MV-4-11 (cell line): ENCODE measurements at regions not wholly inside any gene's neighbourhood (a gene's known extent, or its start where the extent isn't known, plus 50 kb on each side); places are given as distances from the start of the nearest gene placed in this dataset.
"Not testable (repeated sequence)": the region's sequence is repeated elsewhere in the genome, so short reads cannot be mapped to it uniquely, and the experiment has no call there.

ENCODE experiments used
- DNase-seq: peaks from one replicate; lab custom pipeline; 2025; lab: John Stamatoyannopoulos, UW

- DNase-seq, result no peak
Observed at GRCh38 chrX:140342410-140342809, 162.5 kb downstream of the SOX3 start.

- DNase-seq, result no peak
Observed at GRCh38 chrX:140337263-140337662, 167.6 kb downstream of the SOX3 start.

- peak; percentile 75 for DNase-seq
Observed at GRCh38 chrX:140318296-140318695, 186.6 kb downstream of the SOX3 start.

- DNase-seq, result no peak
Observed at GRCh38 chrX:140317462-140317861, 187.4 kb downstream of the SOX3 start.

GRCh38 chrX:140298960-140299825, 205.7 kb downstream of the SOX3 start:
- no peak for DNase-seq

- DNase-seq, result no peak
Observed at GRCh38 chrX:140297273-140297672, 207.6 kb downstream of the SOX3 start.

- no peak for DNase-seq
Observed at GRCh38 chrX:140292961-140293360, 211.9 kb downstream of the SOX3 start.

GRCh38 chrX:140292188-140292587, 212.7 kb downstream of the SOX3 start:
- DNase-seq, result no peak

- no peak for DNase-seq
Observed at GRCh38 chrX:140274811-140275525, 229.9 kb downstream of the SOX3 start.

GRCh38 chrX:140273921-140274320, 230.9 kb downstream of the SOX3 start:
- DNase-seq, result no peak

- no peak for DNase-seq
Observed at GRCh38 chrX:140250391-140250790, 254.5 kb downstream of the SOX3 start.

GRCh38 chrX:140249088-140249487, 255.8 kb downstream of the SOX3 start:
- no peak for DNase-seq

- no peak for DNase-seq
Observed at GRCh38 chrX:140229191-140229590, 263.9 kb upstream of the CXorf66 start.

- not testable (repeated sequence) for DNase-seq
Observed at GRCh38 chrX:140226037-140226436, 260.7 kb upstream of the CXorf66 start.

GRCh38 chrX:140215894-140216293, 250.6 kb upstream of the CXorf66 start:
- DNase-seq, result not testable (repeated sequence)

GRCh38 chrX:140214518-140214917, 249.2 kb upstream of the CXorf66 start:
- DNase-seq, result not testable (repeated sequence)

- DNase-seq, result no peak
Observed at GRCh38 chrX:140206657-140207056, 241.3 kb upstream of the CXorf66 start.

- no peak for DNase-seq
Observed at GRCh38 chrX:140190441-140191108, 225.3 kb upstream of the CXorf66 start.

GRCh38 chrX:140180585-140180984, 215.3 kb upstream of the CXorf66 start:
- no peak for DNase-seq

- no peak for DNase-seq
Observed at GRCh38 chrX:140177821-140178220, 212.5 kb upstream of the CXorf66 start.

GRCh38 chrX:140172401-140172800, 207.1 kb upstream of the CXorf66 start:
- DNase-seq, result no peak

GRCh38 chrX:140167551-140167950, 202.2 kb upstream of the CXorf66 start:
- no peak for DNase-seq

- DNase-seq, result no peak
Observed at GRCh38 chrX:140165849-140166248, 200.5 kb upstream of the CXorf66 start.
